Left ventricle myocardium superior (tissue), 1 donor: ENCODE measurements at regions not wholly inside any gene's neighbourhood (a gene's known extent, or its start where the extent isn't known, plus 50 kb on each side); places are given as distances from the start of the nearest gene placed in this dataset.

Experiments
- ATAC-seq: fragments of 200-7000 bp; cut with Tn5 transposase; one replicate; pipeline ENCODE4 v1.9.1; 2020; ENCODE audit warnings: mild to moderate bottlenecking, moderate library complexity
- DNase-seq: peaks from one replicate; pipeline ENCODE4 v3.0.0-alpha.2; 2020
- intact Hi-C: fragments of 100-400 bp; cut with micrococcal nuclease; formaldehyde crosslinking; loops from one replicate; pipeline ENCODE4 v1.11.0; 2022
- donor health status: DM: no; HTN: yes; CAD: no; lungs with severe emphysema.

DNA sequence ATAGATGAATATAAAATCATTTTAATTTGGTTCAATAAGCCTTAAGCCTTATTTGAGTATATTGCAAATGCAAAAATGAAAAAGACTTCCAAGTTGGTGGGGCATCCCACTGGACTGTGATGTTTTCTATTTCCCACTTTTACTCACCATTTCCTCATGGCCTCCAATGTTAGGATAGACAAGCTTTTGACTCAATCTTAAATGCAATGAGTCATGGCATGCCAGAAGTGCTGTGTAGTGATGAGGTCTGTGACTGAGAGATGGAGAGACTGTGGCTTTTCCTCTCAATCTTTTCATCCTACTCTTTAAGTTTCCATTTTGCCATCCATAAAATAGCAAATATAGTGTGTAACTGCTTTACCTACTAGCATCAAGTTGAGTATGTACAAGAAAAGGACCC, 1401.2 kb upstream of the CELF4 start:
- intact Hi-C loops: no loop called here
- DNase-seq (no peak), ATAC-seq (no peak)

DNA sequence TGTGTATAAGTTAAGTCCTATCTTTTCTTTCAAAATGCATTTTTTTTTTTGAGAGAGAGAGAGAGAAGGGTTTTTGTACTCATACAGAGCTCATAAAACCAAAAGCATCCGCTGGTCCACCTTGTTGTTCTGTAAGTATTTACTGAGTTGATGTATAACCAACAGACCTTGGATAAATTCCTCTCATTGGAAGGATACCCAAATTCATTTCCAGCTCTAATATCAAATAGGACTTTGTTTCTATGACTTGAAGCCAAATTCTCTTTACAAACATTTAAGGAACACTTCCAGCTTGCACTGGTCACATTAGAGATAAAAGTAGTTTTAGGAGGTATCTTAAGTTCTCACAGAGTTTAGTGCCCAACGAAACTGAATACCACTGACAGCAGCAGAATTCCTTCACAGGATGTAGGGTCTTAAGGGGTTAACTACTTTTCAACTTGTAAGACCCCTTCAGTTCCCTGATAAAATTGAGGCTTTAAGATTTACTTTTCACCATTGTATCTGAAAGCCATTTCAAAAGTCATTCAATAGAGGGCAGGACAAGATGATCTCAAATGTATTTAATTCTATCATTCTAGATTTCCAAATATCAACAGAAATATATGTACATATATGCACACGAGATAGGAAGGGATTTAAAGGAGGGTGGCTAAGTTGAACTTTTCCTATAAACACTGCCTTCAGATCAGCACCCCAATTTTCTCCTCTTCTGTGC, 1398.5 kb upstream of the CELF4 start:
- intact Hi-C loops: no loop called here
- no peak for ATAC-seq

DNA sequence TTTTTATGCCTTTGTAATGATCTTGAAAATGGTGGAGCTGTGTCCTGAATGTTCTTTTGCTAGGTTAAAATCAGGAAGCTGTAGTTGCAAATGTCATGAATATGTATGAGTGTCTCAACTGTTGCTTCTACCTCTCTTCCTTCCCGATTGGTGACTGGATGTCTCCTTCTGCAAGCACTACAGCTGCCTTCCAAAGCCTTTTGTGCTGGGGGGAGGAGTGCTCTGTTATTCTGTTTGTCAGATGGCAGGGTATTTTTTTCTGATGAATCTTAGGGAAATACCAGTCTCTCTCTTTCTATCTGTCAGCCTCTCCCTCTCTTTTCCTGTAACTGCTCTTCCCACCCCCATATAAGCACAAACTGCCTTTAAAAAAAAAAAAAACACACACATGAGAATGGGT, 1396.3 kb upstream of the CELF4 start:
- DNase-seq (no peak), ATAC-seq (no peak)
- intact Hi-C loops: no loop called here

More for the DNA sequence above, 1398.5 kb upstream of the CELF4 start:
- no peak for DNase-seq

DNA sequence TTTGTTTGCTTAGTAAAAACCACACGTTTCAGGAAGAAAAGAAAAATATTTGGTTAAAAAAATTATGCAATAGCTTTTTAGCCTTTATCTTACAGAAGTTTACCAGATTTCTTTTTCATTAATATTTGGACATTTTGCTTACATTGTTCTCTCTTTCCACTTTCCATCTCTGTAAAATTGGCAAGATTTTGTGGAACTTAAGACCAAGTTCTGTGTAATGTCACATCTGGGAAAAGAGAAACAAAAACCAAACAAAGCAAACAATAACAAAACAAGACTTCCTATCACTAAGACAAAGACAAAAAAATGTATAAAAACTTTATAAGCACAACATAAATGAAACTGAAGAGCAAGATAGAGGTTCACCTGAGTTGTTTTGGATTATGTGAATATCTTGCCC, 1392.1 kb upstream of the CELF4 start:
- DNase-seq (no peak), ATAC-seq (no peak)
- intact Hi-C loops: no loop called here

DNA sequence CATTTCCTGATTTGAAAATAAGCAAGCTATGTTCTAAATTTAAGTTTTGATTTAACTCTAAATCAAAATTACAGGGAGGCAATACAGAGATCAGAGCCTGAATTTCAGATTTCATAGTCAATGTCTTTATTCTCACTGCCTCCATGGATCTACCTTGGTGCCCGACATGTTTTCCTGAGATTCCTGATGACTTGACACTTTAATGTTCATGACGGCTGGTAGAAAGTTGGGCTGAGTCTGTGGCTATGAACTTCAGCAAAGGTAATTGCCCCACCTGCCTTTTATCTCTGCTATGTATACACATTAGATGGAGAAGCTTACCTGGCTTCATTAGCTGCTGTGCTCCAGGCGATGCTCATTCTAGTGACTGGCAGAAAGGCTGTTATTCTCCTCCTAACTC, 1390.5 kb upstream of the CELF4 start:
- ATAC-seq (no peak), DNase-seq (no peak)
- intact Hi-C loops: no loop called here

DNA sequence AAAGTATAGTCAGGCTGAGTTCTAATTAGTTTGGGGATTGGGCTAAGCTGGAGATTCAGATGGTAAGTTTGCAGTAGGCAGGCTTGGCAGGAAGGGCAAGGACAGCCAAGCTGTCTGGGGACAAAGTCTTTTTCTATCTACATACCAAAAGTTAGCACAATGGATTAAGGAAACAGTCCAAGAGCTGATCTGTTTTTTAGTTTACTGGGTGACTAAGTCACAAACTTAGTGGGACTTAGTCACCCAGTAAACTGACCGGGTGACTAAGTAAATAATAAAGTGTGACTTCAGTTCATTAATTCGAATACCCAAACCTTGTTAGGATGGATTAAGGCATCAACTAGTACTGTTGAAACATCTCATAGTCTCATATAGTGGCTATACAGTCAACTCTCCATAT, 1386.0 kb upstream of the CELF4 start:
- no peak for ATAC-seq

DNA sequence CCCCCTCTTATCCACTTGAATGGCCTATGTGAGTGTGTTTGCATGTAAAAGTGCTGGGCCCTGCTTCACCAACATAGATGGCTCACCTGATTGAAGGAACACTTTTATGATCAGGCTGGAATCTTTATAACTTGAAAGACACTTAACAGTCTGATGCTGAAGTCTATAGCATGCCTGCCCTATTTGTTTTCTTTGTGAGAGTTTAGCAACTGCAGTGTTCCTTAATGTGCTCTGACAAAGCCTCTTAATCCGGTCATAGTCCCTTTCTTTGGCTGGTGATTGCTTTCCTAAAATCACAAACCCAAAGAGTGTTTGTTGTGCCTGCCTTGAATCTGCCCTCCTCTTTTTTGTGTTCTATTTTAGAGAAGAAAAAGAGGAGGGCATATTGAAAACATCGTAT, 1382.8 kb upstream of the CELF4 start:
- ATAC-seq: no peak
- DNase-seq: no peak
- intact Hi-C loops: no loop called here

More for the DNA sequence above, 1386.0 kb upstream of the CELF4 start:
- no peak for DNase-seq
- intact Hi-C loops: no loop called here

DNA sequence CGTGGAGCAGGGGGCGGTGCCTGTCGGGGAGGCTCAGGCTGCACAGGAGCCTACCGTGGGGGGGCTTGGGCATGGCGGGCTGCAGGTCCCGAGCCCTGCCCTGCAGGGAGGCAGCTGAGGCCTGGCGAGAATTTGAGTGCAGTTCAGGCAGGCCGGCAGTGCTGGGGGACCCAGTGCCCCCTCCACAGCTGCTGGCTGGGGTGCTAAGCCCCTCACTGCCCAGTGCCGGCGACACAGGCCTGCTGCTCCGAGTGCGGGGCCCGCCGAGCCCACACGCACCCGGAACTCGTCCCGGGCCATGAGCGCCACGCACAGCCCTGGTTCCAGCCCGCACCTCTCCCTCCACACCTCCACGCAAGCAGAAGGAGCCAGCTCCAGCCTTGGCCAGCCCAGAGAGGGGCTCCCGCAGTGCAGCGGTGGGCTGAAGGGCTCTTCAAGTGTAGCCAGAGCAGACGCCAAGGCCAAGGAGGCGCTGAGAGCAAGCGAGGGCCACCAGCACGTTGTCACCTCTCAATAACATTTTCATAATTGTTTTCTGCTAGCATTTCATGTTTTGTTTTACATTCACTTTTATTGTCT, 1378.9 kb upstream of the CELF4 start:
- DNase-seq (no peak), ATAC-seq (no peak)
- intact Hi-C loops: no loop called here

DNA sequence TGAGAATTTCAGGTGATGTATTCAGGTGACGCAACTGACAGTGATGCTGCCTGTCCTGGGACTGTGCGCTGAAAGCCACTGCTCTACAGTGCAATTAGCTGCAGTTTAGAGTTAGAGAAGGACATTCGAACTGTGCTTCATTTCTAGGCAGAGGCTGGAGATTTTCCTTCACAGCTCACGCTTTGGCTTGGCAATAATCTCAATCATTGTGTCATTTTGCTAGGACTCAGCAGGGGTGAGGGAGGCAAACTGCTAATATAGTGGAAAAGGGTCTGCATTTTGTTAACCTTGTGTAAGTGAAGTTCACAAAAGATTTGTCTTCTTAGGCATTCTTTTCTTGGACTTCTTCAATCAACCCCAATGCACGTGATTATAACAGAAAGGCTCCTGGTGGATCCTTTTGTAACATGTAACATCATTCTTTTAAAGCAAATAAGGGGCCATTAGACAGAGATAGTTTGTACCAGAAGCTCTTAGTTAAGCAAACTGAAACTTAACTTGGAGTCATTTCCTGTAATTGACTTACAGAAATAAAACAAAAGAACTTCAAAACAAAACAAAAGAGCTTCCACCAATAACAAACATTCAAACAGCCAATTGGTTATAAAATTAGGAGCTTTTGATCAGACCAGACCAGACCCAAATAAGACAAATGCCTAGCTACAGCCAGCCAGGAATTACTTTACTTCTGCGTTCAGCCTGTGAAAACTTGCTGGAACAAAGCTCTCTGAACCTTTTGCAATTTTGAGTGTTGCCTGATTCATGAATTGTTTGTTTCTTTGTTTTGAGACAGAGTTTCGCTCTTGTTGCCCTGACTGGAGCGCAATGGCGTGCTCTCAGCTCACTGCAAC, 1376.3 kb upstream of the CELF4 start:
- DNase-seq (no peak), ATAC-seq (no peak)
- intact Hi-C loops: no loop called here

DNA sequence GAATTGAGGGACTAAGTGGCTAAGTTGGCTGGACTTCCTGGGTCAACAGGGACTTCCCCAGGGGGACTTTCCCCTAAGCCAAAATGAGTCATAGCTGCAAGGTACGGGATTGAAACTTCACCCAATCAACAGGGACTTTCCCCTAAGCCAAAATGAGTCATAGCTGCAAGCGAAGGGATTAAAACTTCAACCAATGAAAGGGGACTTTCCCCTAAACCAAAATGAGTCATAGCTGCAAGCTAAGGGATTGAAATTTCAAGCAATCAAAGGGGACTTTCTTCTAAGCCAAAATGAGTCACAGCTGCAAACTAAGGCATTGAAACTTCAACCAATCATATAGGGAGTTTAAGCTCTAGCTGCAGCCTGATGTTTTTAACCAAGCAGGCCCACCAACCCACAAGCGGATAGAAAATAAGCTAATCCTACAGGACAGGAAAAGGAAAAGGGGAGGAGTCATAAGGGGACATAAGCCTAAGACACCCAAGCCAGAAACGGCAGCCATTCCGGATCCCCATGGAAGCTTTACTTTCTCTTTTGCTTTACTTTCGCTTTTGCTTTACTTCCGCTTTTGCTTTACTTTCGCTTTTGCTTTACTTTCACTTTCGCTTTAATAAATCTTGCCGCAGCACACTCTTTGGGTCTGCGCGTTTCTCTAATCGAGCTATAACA, 1375.4 kb upstream of the CELF4 start:
- intact Hi-C loops: no loop called here
- no peak for DNase-seq

DNA sequence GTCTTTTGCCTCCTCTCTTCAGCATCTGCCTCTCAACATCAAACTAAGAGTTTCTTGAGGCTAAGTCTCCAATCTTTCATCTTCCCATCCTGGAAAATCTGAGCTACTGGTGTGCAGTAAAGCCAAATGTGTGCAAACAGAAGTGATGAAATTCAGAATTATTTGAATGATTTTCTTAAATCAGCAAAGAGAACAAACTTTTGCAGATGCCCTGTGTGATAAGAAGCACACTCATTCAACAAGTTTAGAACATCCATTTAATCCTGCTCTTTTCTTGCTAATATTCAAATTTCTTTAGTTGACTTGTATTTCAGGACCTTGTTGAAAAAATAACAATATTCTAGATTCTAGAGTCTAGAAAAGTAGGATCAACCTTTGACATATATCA, 1374.9 kb upstream of the CELF4 start:
- no peak for ATAC-seq
- intact Hi-C loops: no loop called here
- no peak for DNase-seq

More for the DNA sequence above, 1375.4 kb upstream of the CELF4 start:
- ATAC-seq: no peak

DNA sequence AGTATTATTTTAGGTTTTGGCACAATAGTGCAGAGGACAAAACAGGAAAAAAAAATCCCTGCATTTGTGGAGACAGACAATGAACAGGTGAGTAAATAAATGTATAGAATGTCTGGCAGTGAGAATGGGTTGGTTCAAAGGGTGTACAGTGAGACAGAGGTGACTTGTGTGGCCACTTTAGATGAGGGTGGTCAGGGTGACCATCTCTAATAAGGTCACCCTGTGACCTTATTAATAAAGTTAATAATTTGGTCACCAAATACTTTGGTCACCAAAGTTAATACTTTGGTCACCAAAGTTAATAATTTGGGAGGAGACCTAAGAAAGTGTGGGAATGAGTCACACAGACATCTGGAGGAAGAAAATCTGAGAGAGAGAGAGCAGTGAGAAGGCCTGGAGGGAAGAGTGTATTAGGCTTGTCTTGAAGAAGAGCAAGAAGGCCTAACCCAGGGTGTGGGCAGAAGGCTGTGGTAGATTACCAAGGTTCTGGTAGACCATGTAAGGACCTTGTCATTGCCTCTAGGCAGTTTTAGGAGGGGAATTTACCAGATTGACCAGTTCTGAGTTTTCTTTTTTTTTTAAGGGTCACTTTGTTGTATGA, 1368.4 kb upstream of the CELF4 start:
- intact Hi-C loops: no loop called here
- DNase-seq (no peak), ATAC-seq (no peak)

DNA sequence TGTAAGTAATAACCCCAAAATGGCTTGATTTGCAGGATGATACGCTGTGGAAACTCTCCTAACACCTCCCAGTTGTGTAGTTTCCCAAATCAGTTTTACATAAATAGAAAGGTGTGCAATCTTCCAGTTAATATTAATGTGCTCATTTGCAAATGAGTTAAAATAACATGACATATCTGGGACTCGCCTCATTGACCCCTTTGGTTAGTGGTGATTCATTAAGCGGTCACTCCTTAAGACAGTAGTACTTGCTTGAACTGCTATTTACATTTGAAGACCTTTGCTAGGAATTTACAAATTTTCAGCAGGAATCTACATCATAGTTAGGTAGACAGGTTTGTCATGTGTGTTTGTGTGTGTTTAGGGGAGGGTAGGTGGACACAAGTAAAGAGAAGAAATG, 1367.7 kb upstream of the CELF4 start:
- intact Hi-C loops: no loop called here
- no peak for DNase-seq
- no peak for ATAC-seq

DNA sequence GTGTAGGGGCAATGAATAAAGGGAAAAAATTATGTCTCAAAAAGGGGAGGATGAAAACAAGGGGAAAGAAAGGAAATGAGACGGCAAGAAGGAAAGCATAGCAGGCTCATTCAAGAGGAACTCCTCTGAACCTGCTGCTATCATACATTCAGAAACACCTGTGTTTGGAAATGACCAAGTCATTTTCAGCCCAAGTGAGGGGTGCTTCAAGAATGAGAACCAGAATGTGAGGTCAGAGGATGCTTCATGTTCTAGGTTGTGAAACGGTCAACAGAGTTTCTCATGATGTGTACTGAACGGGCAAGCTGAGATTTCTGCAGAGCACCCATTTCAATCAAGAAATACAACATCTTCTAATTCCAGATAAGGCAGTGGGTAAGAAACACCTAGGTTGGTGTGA, 1367.2 kb upstream of the CELF4 start:
- intact Hi-C loops: no loop called here
- ATAC-seq (no peak), DNase-seq (no peak)

DNA sequence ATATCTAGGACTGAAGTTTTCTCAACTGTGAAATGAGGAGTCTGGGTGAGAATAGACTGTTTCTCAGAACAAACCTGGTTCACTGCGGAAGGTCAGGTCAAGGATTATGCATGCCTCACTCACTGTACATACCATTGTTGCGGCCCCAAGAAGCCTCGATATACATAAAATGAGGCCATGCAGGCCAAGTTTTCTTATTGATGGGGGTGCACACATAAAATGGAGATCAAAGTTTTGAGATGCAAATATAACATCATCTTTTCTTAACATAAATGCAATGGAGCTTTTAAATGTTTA, 1366.1 kb upstream of the CELF4 start:
- intact Hi-C loops: no loop called here
- ATAC-seq (no peak), DNase-seq (no peak)

DNA sequence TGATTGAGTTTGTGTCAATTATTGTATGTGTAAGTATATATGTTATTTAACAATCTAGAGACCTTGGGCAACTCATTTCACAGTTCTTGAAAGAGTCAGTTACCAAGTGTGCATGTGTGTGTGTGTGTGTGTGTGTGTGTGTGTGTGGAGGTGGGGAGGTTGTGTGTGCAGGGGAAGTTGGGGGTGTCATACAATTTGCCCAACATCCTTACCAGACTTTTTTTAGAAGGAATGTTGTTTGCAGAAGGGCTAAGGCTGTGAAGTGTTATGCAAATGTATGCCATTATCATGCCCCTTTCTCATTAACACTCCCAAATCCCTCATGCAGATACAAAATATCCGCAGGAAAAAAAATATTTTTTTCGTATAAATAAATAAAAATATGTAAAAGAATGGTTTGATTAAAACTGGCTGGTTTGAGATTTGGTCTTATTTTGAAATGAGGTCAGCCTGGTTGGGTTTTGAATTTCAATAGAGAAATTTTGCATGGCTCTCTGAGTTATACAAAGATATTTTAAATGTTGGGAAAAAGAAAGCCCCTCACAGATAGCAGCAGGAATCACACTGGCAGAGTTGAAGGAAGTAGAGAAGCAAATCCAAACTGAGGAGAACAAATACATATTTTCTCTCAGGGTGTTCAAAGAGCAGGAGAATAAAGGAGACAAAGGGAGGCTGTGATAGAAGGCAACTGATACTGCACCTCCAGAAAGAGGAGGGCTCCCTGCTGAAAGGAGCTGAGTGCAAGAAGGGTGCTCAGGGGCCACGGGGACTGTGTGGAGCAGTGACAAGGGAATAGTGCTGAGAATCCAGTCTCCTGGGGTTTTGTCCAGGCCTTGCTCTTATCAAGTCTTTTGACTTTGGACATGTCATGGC, 1365.5 kb upstream of the CELF4 start:
- DNase-seq (no peak), ATAC-seq (no peak)
- intact Hi-C loops: no loop called here

DNA sequence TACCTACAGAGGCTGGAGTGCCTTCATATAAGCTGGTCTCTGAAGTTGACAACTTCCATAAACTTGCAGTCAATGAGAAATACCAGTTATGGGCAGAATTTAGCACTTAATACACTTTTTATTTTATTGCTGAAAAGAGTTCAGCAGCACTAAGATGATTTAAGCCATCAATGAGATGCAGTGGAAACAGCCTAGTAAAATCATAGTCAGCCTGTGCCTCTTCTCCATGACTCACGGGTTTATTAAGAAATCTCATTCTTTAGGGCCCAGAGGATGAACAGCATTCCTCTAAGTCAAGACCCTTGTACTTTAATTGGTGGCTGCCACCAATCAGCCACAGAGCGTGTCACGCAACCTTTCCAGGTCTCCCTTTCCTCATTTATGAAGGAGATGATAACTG, 1357.9 kb upstream of the CELF4 start:
- DNase-seq (no peak), ATAC-seq (no peak)
- intact Hi-C loops: no loop called here

DNA sequence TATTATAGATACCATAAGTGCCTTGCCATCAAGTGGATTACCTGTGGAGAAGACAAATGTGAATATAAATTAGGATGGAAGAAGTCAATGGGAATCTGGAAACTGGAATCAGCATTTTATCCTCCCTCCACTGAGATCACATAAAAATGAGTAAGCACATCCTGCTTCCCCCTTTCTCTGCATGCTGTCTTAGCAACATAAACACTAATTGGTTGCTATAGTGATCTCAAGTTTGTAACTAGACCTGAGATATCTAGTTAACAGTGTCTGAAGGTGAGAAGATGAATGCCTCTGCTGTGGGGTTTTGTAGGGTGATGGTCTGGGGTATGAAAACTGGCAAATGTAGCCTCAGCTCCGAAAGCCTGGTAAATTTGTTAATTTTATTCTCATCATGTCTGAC, 1357.5 kb upstream of the CELF4 start:
- DNase-seq (no peak), ATAC-seq (no peak)
- intact Hi-C loops: no loop called here

DNA sequence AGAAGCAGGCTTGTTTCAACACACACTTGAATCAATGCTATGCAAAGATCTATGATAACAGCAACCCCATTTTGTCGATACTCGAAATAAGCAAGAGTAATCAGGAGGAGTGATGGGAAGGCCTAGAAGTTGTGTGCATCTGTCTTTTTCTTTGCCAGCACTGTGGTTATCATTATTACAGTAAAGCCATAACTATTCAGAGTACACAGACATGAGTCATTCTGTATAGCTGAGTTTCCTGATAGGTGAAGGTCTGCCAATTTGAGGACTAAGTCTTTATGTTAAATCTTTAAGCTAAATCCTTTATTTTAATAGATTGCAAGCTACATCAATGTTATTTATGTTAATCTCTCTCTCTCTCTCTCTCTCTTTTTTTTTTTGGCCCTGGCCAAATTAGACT, 1344.4 kb upstream of the CELF4 start:
- ATAC-seq (no peak), DNase-seq (no peak)
- intact Hi-C loops: no loop called here
